GM04504 (cell line): ENCODE measurements at regions not wholly inside any gene's neighbourhood (a gene's known extent, or its start where the extent isn't known, plus 50 kb on each side); places are given as distances from the start of the nearest gene placed in this dataset.

Experiments used
- DNase-seq: peaks from one replicate; pipeline ENCODE4 v3.0.0-alpha.2; 2012; ENCODE audit warnings: low read depth

DNA sequence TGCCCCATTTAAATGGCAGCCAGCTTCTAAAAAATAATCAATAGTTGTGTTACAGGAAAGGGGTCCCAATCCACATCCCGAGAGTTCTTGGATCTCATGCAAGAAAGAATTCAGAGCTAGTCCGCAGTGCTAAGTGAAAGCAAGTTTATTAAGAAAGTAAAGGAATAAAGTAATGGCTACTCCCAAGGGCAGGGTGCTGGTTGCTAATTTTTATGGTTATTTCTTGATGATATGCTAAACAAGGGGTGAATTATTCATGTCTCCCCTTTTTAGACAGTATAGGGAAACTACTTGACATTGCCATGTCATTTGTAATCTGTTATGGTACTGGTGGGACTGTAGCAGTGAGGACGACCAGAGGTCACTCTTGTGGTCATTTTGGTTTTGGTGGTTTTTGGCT, 591.3 kb downstream of the LRFN5 start:
- no peak for DNase-seq

- DNase-seq, result peak; percentile 94
Observed at GRCh38 chr14:42192738-42193653, 586.3 kb downstream of the LRFN5 start.

DNA sequence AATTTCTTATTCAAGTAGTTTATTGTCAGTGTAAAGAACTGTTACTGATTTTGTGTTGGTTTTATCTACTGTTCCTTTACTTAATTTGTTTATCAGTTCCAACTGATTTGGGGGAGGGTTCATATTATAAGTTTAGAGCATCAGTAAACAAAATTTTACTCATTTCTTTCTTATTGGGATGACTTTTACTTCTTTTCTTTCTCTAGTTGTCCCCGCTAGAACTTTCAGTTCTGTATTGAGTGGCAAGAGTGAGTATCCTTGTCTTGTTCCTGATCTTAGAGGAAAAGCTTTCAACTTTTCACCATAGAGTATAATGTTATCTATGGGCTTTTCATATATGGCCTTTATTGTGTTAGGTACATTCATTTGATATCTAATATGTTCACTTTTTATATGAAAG, 584.1 kb downstream of the LRFN5 start:
- DNase-seq, result no peak

DNA sequence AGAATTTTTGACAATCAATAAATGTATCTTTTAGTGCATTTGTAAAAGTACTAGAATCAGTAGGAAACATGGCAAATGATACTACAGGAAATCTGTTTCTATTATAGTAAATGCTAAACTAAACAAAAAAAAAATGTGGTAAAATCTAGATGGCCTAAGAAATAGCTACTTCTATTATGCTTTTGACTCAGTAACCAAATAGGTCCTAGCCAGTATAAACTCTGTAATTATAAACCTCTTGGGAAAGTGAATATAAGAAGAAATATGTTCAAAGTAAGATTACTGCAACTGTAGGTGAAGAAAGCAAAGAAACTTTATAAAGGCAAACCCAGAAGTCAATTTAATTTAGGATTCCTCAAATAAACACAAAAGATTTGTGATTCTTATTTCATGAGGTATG, 581.2 kb downstream of the LRFN5 start:
- DNase-seq, result no peak

GRCh38 chr14:42185718-42186117, 579.0 kb downstream of the LRFN5 start:
- DNase-seq, result no peak

- no peak for DNase-seq
Observed at GRCh38 chr14:42174357-42174756, 567.7 kb downstream of the LRFN5 start.

- no peak for DNase-seq
Observed at GRCh38 chr14:42173206-42173605, 566.5 kb downstream of the LRFN5 start.

DNA sequence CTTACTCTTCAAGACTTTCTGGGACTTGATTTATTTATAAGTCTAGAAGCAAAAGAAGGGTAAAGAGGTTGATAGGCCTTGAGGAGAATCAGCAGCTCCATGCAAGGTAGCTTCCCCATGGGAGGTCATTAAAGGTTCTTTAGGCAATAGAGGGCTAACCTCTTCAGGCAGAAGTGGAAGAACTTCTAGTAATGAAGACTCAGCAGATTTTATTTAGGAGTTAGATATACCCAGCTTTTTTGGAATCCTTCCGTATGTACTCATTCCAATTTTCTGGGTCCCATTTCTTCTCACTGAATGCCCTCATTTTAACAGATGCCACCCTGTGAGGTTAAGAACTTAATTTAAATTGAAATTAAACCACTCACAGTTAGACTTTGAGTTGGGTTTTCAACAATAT, 565.6 kb downstream of the LRFN5 start:
- no peak for DNase-seq

GRCh38 chr14:42163136-42163535, 556.5 kb downstream of the LRFN5 start:
- DNase-seq, result no peak

GRCh38 chr14:42159138-42159537, 552.5 kb downstream of the LRFN5 start:
- no peak for DNase-seq

GRCh38 chr14:42149609-42150261, 543.1 kb downstream of the LRFN5 start:
- DNase-seq, result no peak

DNA sequence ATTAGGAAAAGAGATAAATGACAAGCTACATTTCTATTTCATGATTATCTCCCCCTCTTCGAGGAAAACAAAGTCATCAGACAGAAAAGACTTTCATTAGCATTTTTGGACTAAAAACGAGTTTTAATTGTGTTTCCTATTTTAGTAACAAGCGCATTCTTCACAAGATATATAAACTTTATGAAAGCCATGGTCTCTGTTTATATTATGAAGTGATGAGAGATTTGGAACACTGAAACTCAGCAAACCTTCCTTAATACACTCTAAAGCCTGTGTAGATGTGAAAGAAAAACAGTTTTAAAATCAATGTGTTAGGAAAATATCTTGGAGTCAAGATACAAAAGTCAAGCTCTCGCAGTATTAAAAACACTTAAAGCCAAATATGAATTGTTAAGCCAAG, 539.1 kb downstream of the LRFN5 start:
- no peak for DNase-seq

DNA sequence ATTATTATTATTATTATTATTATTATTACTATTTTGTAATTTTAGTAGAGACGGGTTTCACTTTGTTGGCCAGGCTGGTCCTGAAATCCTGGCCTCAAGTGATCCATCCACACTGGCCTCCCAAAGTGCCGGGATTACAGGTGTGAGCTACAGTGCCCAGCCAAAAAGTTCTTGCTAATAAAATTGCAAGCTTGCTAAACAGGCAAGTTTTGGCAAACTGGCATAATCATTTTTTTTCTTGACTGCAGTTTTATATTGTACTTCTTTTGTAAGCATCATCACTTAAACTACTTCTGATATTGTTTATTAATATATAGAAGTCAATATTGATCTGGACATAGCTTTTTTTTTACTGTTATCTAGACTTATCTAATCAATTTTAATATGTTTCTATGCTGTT, 536.4 kb downstream of the LRFN5 start:
- no peak for DNase-seq

DNA sequence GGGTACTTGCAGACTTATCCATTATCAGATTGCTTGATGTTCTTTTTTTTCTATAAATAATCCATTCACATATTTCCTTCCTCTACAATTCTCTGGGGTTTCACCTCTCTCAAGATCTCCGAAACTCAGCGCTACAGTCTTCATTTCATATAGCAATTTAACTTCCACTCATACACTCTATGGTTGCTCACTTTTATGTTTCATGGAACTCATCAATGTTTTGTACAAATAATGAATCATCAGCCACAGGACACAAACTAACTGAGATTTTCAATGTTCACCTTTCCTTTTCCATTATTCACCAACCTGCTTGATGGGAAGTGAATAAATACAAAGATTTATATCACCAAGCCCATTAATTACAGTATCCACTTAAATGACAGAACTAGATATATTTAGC, 534.7 kb downstream of the LRFN5 start:
- DNase-seq, result no peak

- peak; percentile 4 for DNase-seq
Observed at GRCh38 chr14:42140831-42141279, 534.2 kb downstream of the LRFN5 start.

DNA sequence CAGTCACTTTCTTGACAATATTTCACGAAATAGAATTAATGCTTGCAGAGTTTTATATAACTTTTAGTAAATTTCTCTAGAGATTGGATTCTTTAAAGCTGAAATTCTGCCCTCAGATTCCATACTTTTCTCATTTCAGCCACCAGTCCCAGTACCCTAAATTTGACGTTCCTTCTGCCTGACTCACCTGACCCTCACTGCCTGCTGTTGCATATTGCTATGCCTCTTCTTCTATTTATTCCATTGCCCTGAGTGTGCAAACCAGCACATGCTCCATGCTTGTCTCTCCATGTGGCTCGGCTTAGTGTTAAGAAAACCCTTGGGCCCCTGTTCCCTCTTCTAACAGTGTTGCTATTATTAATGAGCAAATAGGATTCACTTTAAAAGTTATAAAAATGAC, 533.3 kb downstream of the LRFN5 start:
- no peak for DNase-seq

DNA sequence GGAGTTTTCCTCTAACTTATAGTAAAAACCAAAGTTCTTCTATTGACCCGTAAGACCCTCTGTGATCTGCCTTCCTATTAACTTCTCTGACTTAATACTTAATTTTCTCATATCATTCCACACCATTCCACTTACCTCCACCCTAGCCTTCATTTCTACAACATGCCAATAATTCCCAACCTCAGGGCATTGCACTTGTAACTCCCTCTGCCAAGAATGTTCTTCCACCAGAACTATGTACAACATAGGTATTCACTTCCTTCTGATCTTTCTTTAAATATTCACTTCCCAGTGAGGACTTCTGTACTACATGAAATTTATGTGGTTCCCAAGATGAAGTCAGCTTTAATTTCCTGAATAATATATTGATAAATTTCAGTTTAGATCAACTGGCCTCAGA, 531.7 kb downstream of the LRFN5 start:
- no peak for DNase-seq

GRCh38 chr14:42130815-42131214, 524.1 kb downstream of the LRFN5 start:
- no peak for DNase-seq

- no peak for DNase-seq
Observed at GRCh38 chr14:42123526-42123925, 516.9 kb downstream of the LRFN5 start.

DNA sequence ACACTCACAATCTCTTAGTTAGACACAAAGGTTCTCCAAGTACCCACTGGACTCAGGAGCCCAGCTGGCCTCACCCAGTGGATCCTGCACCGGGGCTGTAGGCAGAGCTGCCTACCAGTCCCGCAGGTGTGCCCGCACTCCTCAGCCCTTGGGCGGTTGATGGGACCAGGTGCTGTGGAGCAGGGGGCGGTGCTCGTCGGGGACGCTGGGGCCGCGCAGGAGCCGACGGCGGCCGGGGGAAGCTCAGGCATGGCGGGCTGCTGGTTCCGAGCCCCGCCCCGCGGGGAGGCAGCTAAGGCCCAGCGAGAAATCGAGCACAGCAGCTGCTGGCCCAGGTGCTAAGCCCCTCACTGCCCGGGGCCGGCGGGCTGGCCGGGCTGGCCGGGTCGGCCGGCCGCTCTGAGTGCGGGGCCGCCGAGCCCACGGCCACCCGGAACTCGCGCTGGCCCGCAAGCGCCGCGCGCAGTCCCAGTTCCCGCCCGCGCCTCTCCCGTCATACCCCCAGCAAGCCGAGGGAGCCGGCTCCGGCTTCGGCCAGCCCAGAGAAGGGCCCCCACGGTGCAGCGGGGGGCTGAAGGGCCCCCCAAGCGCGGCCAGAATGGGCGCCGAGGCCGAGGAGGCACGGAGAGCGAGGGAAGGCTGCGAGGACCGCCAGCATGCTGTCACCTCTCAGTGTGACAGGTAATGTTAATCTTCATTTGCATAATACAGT, 506.8 kb downstream of the LRFN5 start:
- no peak for DNase-seq

- DNase-seq, result no peak
Observed at GRCh38 chr14:42112108-42112507, 505.4 kb downstream of the LRFN5 start.

DNA sequence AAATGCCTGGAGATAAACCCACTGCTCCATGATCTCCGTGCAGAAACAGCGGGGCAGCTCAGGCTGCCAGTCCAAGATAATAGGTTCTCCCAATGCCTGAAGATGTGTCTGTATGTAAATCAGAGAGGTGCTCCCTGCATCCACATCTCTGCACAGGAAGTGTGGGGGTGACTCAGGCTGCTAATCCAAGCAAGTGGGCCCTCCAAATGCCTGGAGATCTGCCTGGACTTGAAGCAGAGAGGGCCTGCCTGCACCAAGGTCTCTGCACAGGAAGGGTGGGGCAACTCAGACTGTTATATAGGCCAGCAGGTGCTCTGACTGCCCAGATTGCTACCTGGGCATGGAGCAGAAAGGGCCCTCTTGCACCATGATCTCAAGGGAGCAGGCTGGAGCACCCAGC, 504.7 kb downstream of the LRFN5 start:
- no peak for DNase-seq

DNA sequence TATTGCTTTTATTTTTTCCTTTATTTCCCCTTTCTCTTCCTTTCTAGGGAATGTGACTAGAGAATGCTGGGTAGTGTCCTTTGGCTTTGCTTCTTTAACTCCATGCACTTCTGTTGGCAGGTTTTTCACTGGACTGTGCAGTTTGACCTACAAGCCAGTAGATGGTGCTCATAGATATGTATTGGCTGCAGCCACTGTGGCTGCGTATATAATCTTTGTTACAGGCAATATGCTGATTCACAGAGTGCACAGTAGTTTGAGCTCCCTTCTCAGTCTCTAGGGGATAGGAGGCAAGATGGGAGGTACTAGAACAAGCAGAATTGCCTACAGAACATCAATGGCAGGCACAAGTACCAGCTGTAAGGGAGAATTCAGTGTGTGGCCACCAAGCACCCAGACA, 503.5 kb downstream of the LRFN5 start:
- peak; percentile 13 for DNase-seq
